Astrocyte (in vitro differentiated cells and primary cell): ENCODE measurements at regions not wholly inside any gene's neighbourhood (a gene's known extent, or its start where the extent isn't known, plus 50 kb on each side); places are given as distances from the start of the nearest gene placed in this dataset.
"Not testable (repeated sequence)": the region's sequence is repeated elsewhere in the genome, so short reads cannot be mapped to it uniquely, and the experiment has no call there.

Experiments
- DNase-seq: peaks from one replicate; pipeline ENCODE4 v3.0.0-alpha.2; 2010; ENCODE audit warnings: low read depth
- FAIRE-seq: peaks from 2 replicates; lab custom pipeline; 2011; peaks lifted over from hg19 to GRCh38; lab: Jason Lieb, UNC
- H2AFZ ChIP-seq: 2 replicates; pipeline ENCODE4 v1.6.0; 2012; ENCODE audit warnings: low read depth, low read length, inconsistent platforms
- H3K27ac ChIP-seq: 2 replicates; pipeline ENCODE4 v1.5.1; 2011; ENCODE audit warnings: low read depth, low read length, inconsistent platforms
- H3K27me3 ChIP-seq: 2 replicates; pipeline ENCODE4 v1.6.0; 2011; ENCODE audit warnings: low read length, inconsistent platforms; ENCODE audit not compliant: insufficient read depth
- H3K36me3 ChIP-seq: 2 replicates; pipeline ENCODE4 v1.5.1; 2011; ENCODE audit warnings: low read length, inconsistent platforms; ENCODE audit not compliant: insufficient read depth
- H3K4me1 ChIP-seq: 2 replicates; pipeline ENCODE4 v1.5.1; 2011; ENCODE audit warnings: low read length, inconsistent platforms; ENCODE audit not compliant: insufficient read depth
- H3K4me2 ChIP-seq: 2 replicates; pipeline ENCODE4 v1.6.0; 2012; ENCODE audit warnings: low read length, inconsistent platforms
- H3K4me3 ChIP-seq: 2 replicates; pipeline ENCODE4 v1.5.1; 2011; ENCODE audit warnings: low read depth, mild to moderate bottlenecking, low read length, inconsistent platforms; ENCODE audit not compliant: insufficient read depth
- H3K79me2 ChIP-seq: 2 replicates; pipeline ENCODE4 v1.6.0; 2012; ENCODE audit warnings: mild to moderate bottlenecking, low read length, inconsistent platforms; ENCODE audit not compliant: insufficient read depth
- H3K9ac ChIP-seq: 2 replicates; pipeline ENCODE4 v1.6.0; 2012; ENCODE audit warnings: mild to moderate bottlenecking, low read length, inconsistent platforms
- H3K9me3 ChIP-seq: 2 replicates; pipeline ENCODE4 v1.5.1; 2012; ENCODE audit warnings: low read depth, mild to moderate bottlenecking, low read length, inconsistent platforms; ENCODE audit not compliant: insufficient read depth
- H4K20me1 ChIP-seq: 2 replicates; pipeline ENCODE4 v1.6.0; 2012; ENCODE audit warnings: low read length, inconsistent platforms; ENCODE audit not compliant: insufficient read depth
- H3K27ac Mint-ChIP-seq: one replicate; pipeline ENCODE4 v1.8.0; 2021; ENCODE audit warnings: mild to moderate bottlenecking, mixed read lengths; ENCODE audit not compliant: unreplicated experiment
- H3K27me3 Mint-ChIP-seq: one replicate; pipeline ENCODE4 v1.8.0; 2021; ENCODE audit warnings: low read depth, mixed read lengths; ENCODE audit not compliant: unreplicated experiment
- H3K36me3 Mint-ChIP-seq: one replicate; pipeline ENCODE4 v1.8.0; 2021; ENCODE audit warnings: low read depth, mixed read lengths; ENCODE audit not compliant: unreplicated experiment
- H3K4me1 Mint-ChIP-seq: one replicate; pipeline ENCODE4 v1.8.0; 2021; ENCODE audit warnings: low read depth, mixed read lengths; ENCODE audit not compliant: unreplicated experiment
- H3K4me3 Mint-ChIP-seq: one replicate; pipeline ENCODE4 v1.8.0; 2021; ENCODE audit warnings: mild to moderate bottlenecking, moderate library complexity, mixed read lengths; ENCODE audit not compliant: unreplicated experiment
- H3K9me3 Mint-ChIP-seq: one replicate; pipeline ENCODE4 v1.8.0; 2021; ENCODE audit warnings: mild to moderate bottlenecking, mixed read lengths; ENCODE audit not compliant: unreplicated experiment
- CTCF ChIP-seq: IDR thresholded peaks from 2 replicates; pipeline ENCODE4 v1.5.1; 2011; ENCODE audit warnings: low read depth, mild to moderate bottlenecking, inconsistent platforms, low read length, moderate library complexity; ENCODE audit not compliant: insufficient read depth
- EZH2 ChIP-seq: IDR thresholded peaks from 2 replicates; pipeline ENCODE4 v1.6.1; 2012; ENCODE audit warnings: mild to moderate bottlenecking, low read length, inconsistent platforms; ENCODE audit not compliant: insufficient read depth

DNA sequence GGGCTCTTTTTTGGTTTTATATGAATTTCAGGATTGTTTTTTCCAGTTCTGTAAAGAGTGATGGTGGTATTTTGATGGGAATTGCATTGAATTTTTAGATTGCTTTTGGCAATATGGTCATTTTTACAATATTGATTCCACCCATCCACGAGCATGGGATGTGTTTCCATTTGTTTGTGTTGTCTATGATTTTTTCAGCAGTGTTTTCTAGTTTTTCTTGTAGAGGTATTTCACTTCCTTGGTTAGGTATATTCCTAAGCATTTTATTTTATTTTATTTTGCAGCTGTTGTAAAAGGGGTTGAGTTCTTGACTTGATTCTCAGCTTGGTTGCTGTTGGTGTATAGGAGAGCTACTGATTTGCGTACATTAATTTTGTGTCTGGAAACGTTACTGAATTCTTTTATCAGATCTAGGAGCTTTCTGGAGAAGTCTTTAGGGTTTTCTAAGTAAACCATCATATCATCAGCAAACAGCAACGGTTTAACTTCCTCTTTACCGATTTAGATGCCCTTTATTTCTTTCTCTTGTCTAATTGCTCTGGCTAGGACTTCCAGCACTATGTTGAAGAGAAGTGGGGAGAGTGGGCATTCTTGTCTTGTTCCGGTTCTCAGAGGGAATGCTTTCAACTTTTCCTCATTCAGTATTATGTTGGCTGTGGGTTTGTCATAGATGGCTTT is 69.4 kb upstream of the GNG12 start:
- Mint-ChIP-seq H3K9me3 (peaks cover 23% of the 10 kb centered on the region), H3K4me1 (peaks cover 21% of the 10 kb centered on the region)
- FAIRE-seq = not testable (repeated sequence)

DNA sequence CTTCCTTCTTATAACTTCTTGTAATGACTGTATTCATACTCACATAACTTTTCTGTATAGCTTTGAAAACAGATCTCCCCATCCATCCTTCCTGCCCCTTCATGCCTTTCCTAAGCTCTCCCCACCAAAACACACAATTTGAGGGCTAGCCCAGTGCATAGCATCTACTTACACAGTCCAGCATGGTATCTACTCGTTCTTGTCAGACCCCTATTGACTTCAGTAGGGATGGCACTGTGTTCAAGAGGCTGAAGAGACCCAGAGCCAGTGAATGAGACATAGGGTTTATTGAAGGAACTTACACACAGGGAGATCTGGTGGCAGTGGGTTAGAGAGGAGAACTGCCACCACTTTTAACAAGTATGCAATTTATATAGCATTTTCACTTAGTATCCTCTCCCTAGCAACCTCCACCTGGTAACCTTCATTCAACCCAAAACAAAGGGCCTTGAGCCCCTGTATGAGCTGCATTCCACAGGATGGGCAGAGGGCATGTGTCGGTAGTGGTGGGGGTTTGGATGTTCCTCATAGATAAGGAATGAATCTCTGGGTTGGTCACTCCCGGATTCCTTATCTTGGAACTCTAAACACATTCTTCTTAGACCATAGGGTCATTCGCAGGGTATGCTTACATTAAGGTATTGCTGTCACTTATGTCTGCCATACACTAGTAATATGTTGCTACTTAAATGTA is 64.9 kb upstream of the GNG12 start:
- Histone ChIP-seq H3K4me1 (peaks cover 13% of the 10 kb centered on the region), H3K36me3 (no peaks in the 10 kb centered on the region), H4K20me1 (no peaks in the 10 kb centered on the region), H3K27ac (peak overlapping the region; percentile 64), H3K79me2 (no peaks in the 10 kb centered on the region), H3K9me3 (no peaks in the 10 kb centered on the region), H3K27me3 (no peaks in the 10 kb centered on the region), H3K9ac (peak overlapping the region; percentile 24), H3K4me2 (peak overlapping the region; percentile 50), H2AFZ (peak overlapping the region; percentile 15), H3K4me3 (no peak overlapping the region)
- peaks cover 16% of the 10 kb centered on the region for H3K9me3 Mint-ChIP-seq
- FAIRE-seq (no peak), DNase-seq (no peak)
- TF ChIP-seq CTCF = no peak
- TF ChIP-seq EZH2 = no peak
- no peak overlapping the region for H3K4me3 Mint-ChIP-seq
- no peaks in the 10 kb centered on the region for H3K27me3 Mint-ChIP-seq
- no peaks in the 10 kb centered on the region for H3K36me3 Mint-ChIP-seq
- peaks cover 22% of the 10 kb centered on the region for H3K4me1 Mint-ChIP-seq
- H3K27ac Mint-ChIP-seq = peak overlapping the region; percentile 48

More for the DNA sequence above, 69.4 kb upstream of the GNG12 start:
- H3K79me2 ChIP-seq, DNase-seq, H3K4me3 Mint-ChIP-seq, H3K9me3 ChIP-seq, H3K27ac Mint-ChIP-seq, H3K4me1 ChIP-seq, H3K4me3 ChIP-seq, H3K4me2 ChIP-seq, H3K36me3 ChIP-seq, H3K27me3 Mint-ChIP-seq, H2AFZ ChIP-seq, H3K9ac ChIP-seq, H3K27ac ChIP-seq, H3K27me3 ChIP-seq, H4K20me1 ChIP-seq, H3K36me3 Mint-ChIP-seq: not testable (repeated sequence)

DNA sequence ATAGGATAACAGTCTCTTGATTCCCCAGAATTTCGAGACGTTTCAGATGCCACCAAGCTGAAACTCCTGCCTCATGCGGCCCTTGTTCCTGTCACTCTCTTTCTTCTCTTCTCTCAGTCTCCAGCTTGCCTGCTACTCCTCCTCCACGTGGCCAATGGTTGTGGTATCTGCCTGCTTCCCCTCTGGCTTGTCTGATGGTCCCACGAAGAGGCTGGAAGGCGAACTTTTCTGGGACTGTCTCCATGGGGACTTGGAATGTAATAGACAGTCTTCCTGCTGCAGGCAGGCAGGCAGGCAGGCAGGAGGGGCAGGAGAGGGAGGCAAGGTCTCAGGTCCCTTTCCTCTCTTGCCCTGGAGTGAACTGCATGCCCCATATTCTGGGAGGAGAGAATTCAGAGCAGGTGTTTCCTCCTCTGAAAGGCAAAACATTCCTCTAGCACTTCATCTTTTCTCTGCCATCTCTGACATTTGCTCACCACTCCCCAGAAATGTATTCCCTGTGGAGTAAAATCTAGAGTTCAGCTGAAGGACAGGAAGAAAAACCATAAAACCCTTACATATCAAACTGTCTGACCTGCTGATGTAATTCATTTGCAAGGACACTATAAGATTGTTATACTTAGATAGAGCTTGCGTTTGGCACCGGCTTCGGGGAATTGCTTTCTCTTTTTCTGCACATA is 64.1 kb upstream of the GNG12 start:
- H3K79me2 ChIP-seq = no peaks in the 10 kb centered on the region
- H2AFZ ChIP-seq = no peak overlapping the region
- H4K20me1 ChIP-seq = no peaks in the 10 kb centered on the region
- TF ChIP-seq EZH2 (no peak), CTCF (no peak)
- peak; percentile 79 for DNase-seq
- H3K4me2 ChIP-seq = peak overlapping the region; percentile 50
- Mint-ChIP-seq H3K27ac (peak overlapping the region; percentile 48), H3K4me3 (no peak overlapping the region), H3K9me3 (peaks cover 17% of the 10 kb centered on the region), H3K27me3 (no peaks in the 10 kb centered on the region), H3K4me1 (peaks cover 28% of the 10 kb centered on the region), H3K36me3 (no peaks in the 10 kb centered on the region)
- H3K27ac ChIP-seq = peak overlapping the region; percentile 64
- no peaks in the 10 kb centered on the region for H3K27me3 ChIP-seq
- H3K9me3 ChIP-seq = no peaks in the 10 kb centered on the region
- FAIRE-seq = peak; percentile 9
- no peaks in the 10 kb centered on the region for H3K36me3 ChIP-seq
- peaks cover 13% of the 10 kb centered on the region for H3K4me1 ChIP-seq
- no peak overlapping the region for H3K4me3 ChIP-seq
- peak overlapping the region; percentile 24 for H3K9ac ChIP-seq
